Hepatocyte (in vitro differentiated cells): ENCODE measurements at regions not wholly inside any gene's neighbourhood (a gene's known extent, or its start where the extent isn't known, plus 50 kb on each side); places are given as distances from the start of the nearest gene placed in this dataset.

Experiments
- DNase-seq: peaks from one replicate; pipeline ENCODE4 v3.0.0-alpha.2; 2016; ENCODE audit warnings: low spot score
- H2AFZ ChIP-seq: fragments of 200-600 bp; sonication (generic); 2 replicates; pipeline ENCODE4 v1.6.0; 2016; ENCODE audit warnings: antibody characterized with exemption, mild to moderate bottlenecking
- H3K27ac ChIP-seq: fragments of 200-600 bp; sonication (generic); 2 replicates; pipeline ENCODE4 v1.5.1; 2016; ENCODE audit warnings: mild to moderate bottlenecking
- H3K27me3 ChIP-seq: fragments of 200-600 bp; sonication (generic); 2 replicates; pipeline ENCODE4 v1.6.1; 2016
- H3K36me3 ChIP-seq: fragments of 200-600 bp; sonication (generic); replicated peaks from 2 replicates; pipeline ENCODE4 v1.5.1; 2016; ENCODE audit warnings: low read depth; ENCODE audit not compliant: insufficient read depth
- H3K4me1 ChIP-seq: fragments of 200-600 bp; sonication (generic); 2 replicates; pipeline ENCODE4 v1.5.1; 2016; ENCODE audit warnings: mild to moderate bottlenecking, moderate library complexity; ENCODE audit not compliant: insufficient read depth
- H3K4me2 ChIP-seq: fragments of 200-600 bp; sonication (generic); 2 replicates; pipeline ENCODE4 v1.6.0; 2016
- H3K4me3 ChIP-seq: fragments of 200-600 bp; sonication (generic); 2 replicates; pipeline ENCODE4 v1.5.1; 2016; ENCODE audit warnings: mild to moderate bottlenecking
- H3K79me2 ChIP-seq: fragments of 200-600 bp; sonication (generic); 2 replicates; pipeline ENCODE4 v1.6.0; 2017; ENCODE audit warnings: mild to moderate bottlenecking
- H3K9me2 ChIP-seq: fragments of 200-600 bp; sonication (generic); replicated peaks from 2 replicates; pipeline ENCODE4 v1.6.0; 2017; ENCODE audit warnings: mild to moderate bottlenecking; ENCODE audit not compliant: insufficient read depth
- H3K9me3 ChIP-seq: fragments of 200-600 bp; sonication (generic); 2 replicates; pipeline ENCODE4 v1.5.1; 2016; ENCODE audit warnings: low read depth, mild to moderate bottlenecking
- H4K20me1 ChIP-seq: fragments of 200-600 bp; sonication (generic); 2 replicates; pipeline ENCODE4 v1.6.0; 2016; ENCODE audit warnings: mild to moderate bottlenecking; ENCODE audit not compliant: insufficient read depth, poor library complexity, severe bottlenecking
- CTCF ChIP-seq: fragments of 200-600 bp; sonication (generic); IDR thresholded peaks from 2 replicates; pipeline ENCODE4 v1.5.1; 2016; ENCODE audit warnings: antibody characterized with exemption, mild to moderate bottlenecking; ENCODE audit not compliant: poor library complexity
- EZH2 ChIP-seq: fragments of 200-600 bp; sonication (generic); IDR thresholded peaks from 2 replicates; pipeline ENCODE4 v1.6.1; 2016; ENCODE audit warnings: antibody characterized with exemption, mild to moderate bottlenecking, borderline replicate concordance
- EZH2phosphoT487 ChIP-seq: fragments of 200-600 bp; sonication (generic); IDR thresholded peaks from one replicate; pipeline ENCODE4 v1.6.1; 2018; ENCODE audit warnings: antibody characterized with exemption, mild to moderate bottlenecking, low read depth, moderate library complexity; ENCODE audit not compliant: unreplicated experiment, severe bottlenecking
- WGBS: methylation state at CpG from one replicate; pipeline ENCODE4 v1.1.6; 2016; ENCODE audit warnings: low lambda C conversion rate; ENCODE audit errors: missing lambda C conversion rate; 5-methylcytosine and 5-hydroxymethylcytosine counted together

- WGBS: 78% methylated on average over 4 of the region's 4 CpGs
- no peaks in the 10 kb centered on the region for H3K27me3 ChIP-seq
Observed at GRCh38 chr1:238517711-238518110, 627.0 kb upstream of the ZP4 start.

GRCh38 chr1:238501290-238501689, 610.6 kb upstream of the ZP4 start:
- DNase-seq: no peak
- H4K20me1 ChIP-seq: no peaks in the 10 kb centered on the region
- H3K9me3 ChIP-seq: no peaks in the 10 kb centered on the region
- no peak overlapping the region for H2AFZ ChIP-seq
- no peaks in the 10 kb centered on the region for H3K27me3 ChIP-seq
- H3K9me2 ChIP-seq: no peaks in the 10 kb centered on the region
- no peaks in the 10 kb centered on the region for H3K4me1 ChIP-seq
- 84% methylated on average over 3 of the region's 3 CpGs for WGBS
- no peak overlapping the region for H3K4me3 ChIP-seq
- H3K4me2 ChIP-seq: no peak overlapping the region
- TF ChIP-seq CTCF: no peak
- no peak for TF ChIP-seq EZH2
- no peaks in the 10 kb centered on the region for H3K79me2 ChIP-seq
- H3K27ac ChIP-seq: no peak overlapping the region
- H3K36me3 ChIP-seq: no peaks in the 10 kb centered on the region

More at GRCh38 chr1:238517711-238518110, 627.0 kb upstream of the ZP4 start:
- H2AFZ ChIP-seq: no peak overlapping the region
- no peaks in the 10 kb centered on the region for H3K9me3 ChIP-seq
- no peaks in the 10 kb centered on the region for H4K20me1 ChIP-seq
- no peaks in the 10 kb centered on the region for H3K9me2 ChIP-seq
- H3K4me1 ChIP-seq: no peaks in the 10 kb centered on the region
- no peak overlapping the region for H3K27ac ChIP-seq
- DNase-seq: no peak
- no peaks in the 10 kb centered on the region for H3K79me2 ChIP-seq
- no peaks in the 10 kb centered on the region for H3K36me3 ChIP-seq
- no peak overlapping the region for H3K4me2 ChIP-seq
- TF ChIP-seq CTCF: no peak
- no peak for TF ChIP-seq EZH2
- no peak for TF ChIP-seq EZH2phosphoT487
- H3K4me3 ChIP-seq: no peak overlapping the region

GRCh38 chr1:238499021-238499420, 608.3 kb upstream of the ZP4 start:
- no peaks in the 10 kb centered on the region for H3K9me3 ChIP-seq
- H3K27ac ChIP-seq: no peak overlapping the region
- H2AFZ ChIP-seq: no peak overlapping the region
- 93% methylated on average over 5 of the region's 5 CpGs for whole genome bisulfite sequencing
- no peaks in the 10 kb centered on the region for H3K4me1 ChIP-seq
- H3K9me2 ChIP-seq: no peaks in the 10 kb centered on the region
- H3K27me3 ChIP-seq: no peaks in the 10 kb centered on the region
- H3K4me2 ChIP-seq: no peak overlapping the region
- no peak for TF ChIP-seq EZH2
- no peak for TF ChIP-seq EZH2phosphoT487
- TF ChIP-seq CTCF: no peak
- no peak overlapping the region for H3K4me3 ChIP-seq
- H3K79me2 ChIP-seq: no peaks in the 10 kb centered on the region
- no peaks in the 10 kb centered on the region for H4K20me1 ChIP-seq
- DNase-seq: no peak
- H3K36me3 ChIP-seq: no peaks in the 10 kb centered on the region

GRCh38 chr1:238492271-238492670, 601.5 kb upstream of the ZP4 start:
- no peak for DNase-seq
- WGBS: 88% methylated on average over 11 of the region's 11 CpGs
- Histone ChIP-seq H3K27me3 (no peaks in the 10 kb centered on the region), H4K20me1 (no peaks in the 10 kb centered on the region), H3K27ac (no peak overlapping the region), H3K9me2 (no peaks in the 10 kb centered on the region), H3K4me3 (no peak overlapping the region), H3K4me2 (no peak overlapping the region), H2AFZ (no peak overlapping the region), H3K9me3 (no peaks in the 10 kb centered on the region), H3K4me1 (no peaks in the 10 kb centered on the region), H3K36me3 (no peaks in the 10 kb centered on the region), H3K79me2 (no peaks in the 10 kb centered on the region)
- TF ChIP-seq EZH2phosphoT487 (no peak), CTCF (no peak), EZH2 (no peak)
